GM12873 (cell line): ENCODE measurements at regions not wholly inside any gene's neighbourhood (a gene's known extent, or its start where the extent isn't known, plus 50 kb on each side); places are given as distances from the start of the nearest gene placed in this dataset.

ENCODE experiments used
- TF ChIP-seq, protein P1 (sequence below): IDR thresholded peaks from 2 replicates; pipeline ENCODE4 v1.5.1; 2012; ENCODE audit warnings: low read depth, mild to moderate bottlenecking, moderate library complexity, low read length, control low read depth; ENCODE audit not compliant: insufficient read depth; ENCODE audit errors: missing control alignments

DNA sequence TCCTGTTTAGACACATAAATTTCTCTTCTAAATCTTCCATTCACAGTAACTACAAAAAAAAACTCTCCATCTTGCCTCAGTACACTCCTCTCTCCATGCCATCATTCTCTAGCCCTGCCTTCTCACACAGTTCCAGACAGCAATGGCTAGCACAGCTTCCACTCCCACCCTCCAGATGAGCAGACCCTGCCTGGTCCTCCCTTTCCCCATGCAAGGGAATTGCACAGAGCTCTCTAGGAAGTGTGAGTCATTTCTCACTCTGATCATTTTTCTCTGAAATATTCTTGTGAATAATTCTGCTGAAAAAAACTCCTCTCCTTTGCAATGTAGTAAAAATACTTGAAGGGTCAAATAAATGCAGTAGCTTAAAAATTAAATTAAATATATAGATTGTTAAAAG lies 170.6 kb downstream of the BMP4 start:
- TF ChIP-seq, protein P1, sequence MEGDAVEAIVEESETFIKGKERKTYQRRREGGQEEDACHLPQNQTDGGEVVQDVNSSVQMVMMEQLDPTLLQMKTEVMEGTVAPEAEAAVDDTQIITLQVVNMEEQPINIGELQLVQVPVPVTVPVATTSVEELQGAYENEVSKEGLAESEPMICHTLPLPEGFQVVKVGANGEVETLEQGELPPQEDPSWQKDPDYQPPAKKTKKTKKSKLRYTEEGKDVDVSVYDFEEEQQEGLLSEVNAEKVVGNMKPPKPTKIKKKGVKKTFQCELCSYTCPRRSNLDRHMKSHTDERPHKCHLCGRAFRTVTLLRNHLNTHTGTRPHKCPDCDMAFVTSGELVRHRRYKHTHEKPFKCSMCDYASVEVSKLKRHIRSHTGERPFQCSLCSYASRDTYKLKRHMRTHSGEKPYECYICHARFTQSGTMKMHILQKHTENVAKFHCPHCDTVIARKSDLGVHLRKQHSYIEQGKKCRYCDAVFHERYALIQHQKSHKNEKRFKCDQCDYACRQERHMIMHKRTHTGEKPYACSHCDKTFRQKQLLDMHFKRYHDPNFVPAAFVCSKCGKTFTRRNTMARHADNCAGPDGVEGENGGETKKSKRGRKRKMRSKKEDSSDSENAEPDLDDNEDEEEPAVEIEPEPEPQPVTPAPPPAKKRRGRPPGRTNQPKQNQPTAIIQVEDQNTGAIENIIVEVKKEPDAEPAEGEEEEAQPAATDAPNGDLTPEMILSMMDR: no peak

GRCh38 chr14:53784688-53785087 lies 171.9 kb downstream of the BMP4 start:
- TF ChIP-seq, protein P1: no peak

DNA sequence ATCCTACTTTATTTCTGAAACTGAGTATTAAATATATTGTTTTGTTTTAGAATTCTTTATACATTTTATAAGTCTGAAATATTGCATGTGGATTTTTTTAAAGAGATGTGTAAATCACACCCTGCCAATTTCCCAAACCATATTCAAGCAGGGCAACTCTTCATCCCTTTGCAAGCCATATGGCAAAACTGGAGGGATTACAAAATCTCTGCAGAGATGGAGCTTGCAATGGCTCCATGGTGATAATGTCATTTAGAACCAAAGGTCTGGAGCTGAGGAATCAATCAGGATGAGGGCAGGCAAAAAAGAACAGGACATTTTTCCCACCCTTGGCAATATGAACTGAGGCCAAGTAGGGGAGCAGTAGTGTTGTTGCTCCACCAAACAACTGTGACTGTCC lies 173.4 kb downstream of the BMP4 start:
- TF ChIP-seq, protein P1: no peak

GRCh38 chr14:53780051-53780555 lies 176.5 kb downstream of the BMP4 start:
- TF ChIP-seq, protein P1: no peak

DNA sequence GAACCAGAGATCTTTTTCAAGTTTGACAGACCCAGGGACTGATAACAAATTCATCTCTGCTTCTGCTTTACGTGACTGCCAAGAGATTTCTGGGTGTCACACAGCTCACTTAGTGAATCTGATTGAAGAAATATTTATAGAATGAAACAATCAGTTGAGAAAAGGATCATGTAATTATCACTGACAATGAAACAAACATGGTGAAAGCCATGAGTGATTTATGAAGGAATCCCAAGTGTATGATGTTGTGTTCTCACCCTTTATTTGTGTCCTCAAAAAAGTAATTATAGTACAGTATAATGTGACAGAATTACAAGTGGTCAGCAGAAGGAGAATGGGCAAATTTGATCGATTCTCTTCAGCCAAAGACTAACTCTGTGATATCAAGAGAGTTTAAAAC lies 177.3 kb downstream of the BMP4 start:
- TF ChIP-seq, protein P1: no peak

DNA sequence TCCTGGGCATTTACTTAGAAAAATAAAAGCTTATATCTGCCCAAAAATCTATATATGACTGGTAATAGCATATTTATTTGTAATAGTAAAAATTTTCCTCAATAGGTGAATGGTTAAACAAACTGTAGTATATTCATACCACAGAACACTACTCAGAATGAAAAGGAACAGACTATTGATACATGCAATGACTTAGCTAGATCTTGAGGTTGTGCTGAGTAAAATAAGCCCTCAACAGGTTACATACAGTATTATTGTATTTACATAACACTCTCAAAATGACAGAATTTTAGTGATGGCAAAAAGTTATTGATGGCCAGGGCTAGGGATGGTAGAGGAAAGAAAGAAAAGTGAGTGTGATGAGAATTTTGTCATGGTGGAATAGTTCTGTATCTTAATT lies 178.4 kb downstream of the BMP4 start:
- TF ChIP-seq, protein P1: no peak

DNA sequence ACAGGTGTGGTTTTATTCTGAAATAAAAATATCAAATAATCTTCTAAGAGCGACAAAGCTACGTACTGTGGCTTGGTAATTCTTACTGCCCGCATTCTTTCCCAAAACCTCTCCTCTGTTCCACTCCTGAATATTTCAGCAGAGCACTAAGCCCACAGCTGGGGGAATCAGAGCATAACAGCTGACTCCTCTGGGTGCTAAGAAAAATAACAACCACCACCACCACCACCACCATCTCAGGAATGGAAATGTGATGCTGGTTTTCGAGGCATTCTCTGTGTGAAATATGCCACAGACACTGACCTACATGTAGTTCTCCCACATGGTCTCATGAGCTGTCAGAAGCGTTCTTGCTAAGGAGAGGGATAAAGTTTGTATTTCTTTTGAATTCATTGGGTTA lies 183.7 kb downstream of the BMP4 start:
- TF ChIP-seq, protein P1: no peak
